ENCODE measurements at regions not wholly inside any gene's neighbourhood (a gene's known extent, or its start where the extent isn't known, plus 50 kb on each side); places are given as distances from the start of the nearest gene placed in this dataset.
A peak's percentile ranks its signal among the peaks of the same experiment; 100 is the strongest.
"Not testable (repeated sequence)": the region's sequence is repeated elsewhere in the genome, so short reads cannot be mapped to it uniquely, and the experiment has no call there.

GRCh38 chr14:52202151-52202550, 65.3 kb upstream of the PTGDR start:
- no peak for DNase-seq
- in situ Hi-C loops (cut with MboI; ENCODE audit: low pct_unique_long_range_greater_than_20kb, low sequenced_read_pairs) = no loop called here

GRCh38 chr14:52190337-52190931, 77.1 kb upstream of the PTGDR start:
- DNase-seq = no peak
- in situ Hi-C loops (cut with MboI; ENCODE audit: low pct_unique_long_range_greater_than_20kb, low sequenced_read_pairs) = no loop called here

GRCh38 chr14:52189325-52189724, 78.2 kb upstream of the PTGDR start:
- in situ Hi-C loops (cut with MboI; ENCODE audit: low pct_unique_long_range_greater_than_20kb, low sequenced_read_pairs) = no loop called here
- no peak for DNase-seq

- in situ Hi-C loops (cut with MboI; ENCODE audit: low pct_unique_long_range_greater_than_20kb, low sequenced_read_pairs) = no loop called here
- no peak for DNase-seq
Observed at GRCh38 chr14:52188381-52188780, 79.1 kb upstream of the PTGDR start.

GRCh38 chr14:52185178-52185577, 82.3 kb upstream of the PTGDR start:
- DNase-seq = no peak

GRCh38 chr14:52182853-52183252, 84.6 kb upstream of the PTGDR start:
- no peak for DNase-seq
- in situ Hi-C loops (cut with MboI; ENCODE audit: low pct_unique_long_range_greater_than_20kb, low sequenced_read_pairs) = no loop called here

More at GRCh38 chr14:52185178-52185577, 82.3 kb upstream of the PTGDR start:
- in situ Hi-C loops (cut with MboI; ENCODE audit: low pct_unique_long_range_greater_than_20kb, low sequenced_read_pairs) = no loop called here

- DNase-seq = no peak
- in situ Hi-C loops (cut with MboI; ENCODE audit: low pct_unique_long_range_greater_than_20kb, low sequenced_read_pairs) = no loop called here
Observed at GRCh38 chr14:52179141-52179790, 88.2 kb upstream of the PTGDR start.

- DNase-seq = peak; percentile 53
- in situ Hi-C loops (cut with MboI; ENCODE audit: low pct_unique_long_range_greater_than_20kb, low sequenced_read_pairs) = no loop called here
Observed at GRCh38 chr14:52175982-52176502, 91.5 kb upstream of the PTGDR start.

GRCh38 chr14:52171932-52172331, 95.6 kb upstream of the PTGDR start:
- DNase-seq; in situ Hi-C loops (cut with MboI; ENCODE audit: low pct_unique_long_range_greater_than_20kb, low sequenced_read_pairs): not testable (repeated sequence)

GRCh38 chr14:52166822-52167221, 98.0 kb upstream of the NID2 start:
- in situ Hi-C loops (cut with MboI; ENCODE audit: low pct_unique_long_range_greater_than_20kb, low sequenced_read_pairs) = no loop called here
- no peak for DNase-seq

GRCh38 chr14:52155651-52156213, 86.9 kb upstream of the NID2 start:
- DNase-seq = no peak
- in situ Hi-C loops (cut with MboI; ENCODE audit: low pct_unique_long_range_greater_than_20kb, low sequenced_read_pairs) = no loop called here

GRCh38 chr14:52154992-52155650, 86.3 kb upstream of the NID2 start:
- no peak for DNase-seq
- in situ Hi-C loops (cut with MboI; ENCODE audit: low pct_unique_long_range_greater_than_20kb, low sequenced_read_pairs) = no loop called here

- no peak for DNase-seq
- in situ Hi-C loops (cut with MboI; ENCODE audit: low pct_unique_long_range_greater_than_20kb, low sequenced_read_pairs) = no loop called here
Observed at GRCh38 chr14:52153939-52154338, 85.1 kb upstream of the NID2 start.

GRCh38 chr14:52150162-52150561, 81.3 kb upstream of the NID2 start:
- in situ Hi-C loops (cut with MboI; ENCODE audit: low pct_unique_long_range_greater_than_20kb, low sequenced_read_pairs) = no loop called here
- no peak for DNase-seq

GRCh38 chr14:52148371-52148770, 79.5 kb upstream of the NID2 start:
- no peak for DNase-seq
- in situ Hi-C loops (cut with MboI; ENCODE audit: low pct_unique_long_range_greater_than_20kb, low sequenced_read_pairs) = no loop called here

- in situ Hi-C loops (cut with MboI; ENCODE audit: low pct_unique_long_range_greater_than_20kb, low sequenced_read_pairs) = no loop called here
- DNase-seq = no peak
Observed at GRCh38 chr14:52146504-52146903, 77.6 kb upstream of the NID2 start.

- in situ Hi-C loops (cut with MboI; ENCODE audit: low pct_unique_long_range_greater_than_20kb, low sequenced_read_pairs); DNase-seq: not testable (repeated sequence)
Observed at GRCh38 chr14:52144099-52144498, 75.2 kb upstream of the NID2 start.

GRCh38 chr14:52142504-52142903, 73.6 kb upstream of the NID2 start:
- in situ Hi-C loops (cut with MboI; ENCODE audit: low pct_unique_long_range_greater_than_20kb, low sequenced_read_pairs) = no loop called here
- no peak for DNase-seq

- DNase-seq = peak; percentile 65
- in situ Hi-C loops (cut with MboI; ENCODE audit: low pct_unique_long_range_greater_than_20kb, low sequenced_read_pairs) = no loop called here
Observed at GRCh38 chr14:52131640-52132320, 62.9 kb upstream of the NID2 start.

- DNase-seq = no peak
- in situ Hi-C loops (cut with MboI; ENCODE audit: low pct_unique_long_range_greater_than_20kb, low sequenced_read_pairs) = no loop called here
Observed at GRCh38 chr14:52129721-52130120, 60.9 kb upstream of the NID2 start.

Data from KBM-7 (cell line).